Upper lobe of left lung (tissue), 6 donors: ENCODE measurements at regions not wholly inside any gene's neighbourhood (a gene's known extent, or its start where the extent isn't known, plus 50 kb on each side); places are given as distances from the start of the nearest gene placed in this dataset.

Experiments used
- ATAC-seq, 2 donors: fragments of 200-7000 bp; cut with Tn5 transposase; one replicate each; pipeline ENCODE4 v1.9.1; 2022; ENCODE audit warnings: mild to moderate bottlenecking in 2 of 2, moderate library complexity in 2 of 2; ENCODE audit not compliant: low FRiP score in 2 of 2
- DNase-seq, 2 donors: peaks; one replicate each; pipeline ENCODE4 v3.0.0-alpha.2; 2019 to 2020
- H3K27ac ChIP-seq, 4 donors: fragments of 200-600 bp; sonication (generic); one replicate each; pipeline ENCODE4 v1.5.1; 2016 to 2019
- H3K27me3 ChIP-seq, 4 donors: fragments of 200-600 bp; sonication (generic); one replicate each; pipeline ENCODE4 v1.5.1; 2017 to 2019
- H3K36me3 ChIP-seq, 4 donors: fragments of 200-600 bp; sonication (generic); one replicate each; pipeline ENCODE4 v1.5.1; 2016 to 2019
- H3K4me1 ChIP-seq, 4 donors: fragments of 200-600 bp; sonication (generic); one replicate each; pipeline ENCODE4 v1.5.1; 2018 to 2019
- H3K4me3 ChIP-seq, 4 donors: fragments of 200-600 bp; sonication (generic); one replicate each; pipeline ENCODE4 v1.5.1; 2017 to 2019; ENCODE audit warnings: mild to moderate bottlenecking in 2 of 4, moderate library complexity in 1 of 4
- H3K9me3 ChIP-seq, 4 donors: fragments of 200-600 bp; sonication (generic); one replicate each; pipeline ENCODE4 v1.5.1; 2018 to 2019
- CTCF ChIP-seq, 6 experiments: fragments of 450-650 bp in 4 of 6; fragments of 200-600 bp in 2 of 6; sonication (generic) in 2 of 6; IDR thresholded peaks; one replicate each; pipeline ENCODE4 v1.5.1; 2016 to 2019; ENCODE audit warnings: antibody characterized with exemption in 6 of 6
- EP300 ChIP-seq, 4 donors: sonication (generic); formaldehyde crosslinking; IDR thresholded peaks; one replicate each; pipeline ENCODE4 v1.5.1; 2017; ENCODE audit warnings: antibody characterized with exemption in 4 of 4, control low read depth in 2 of 4
- POLR2A ChIP-seq, 4 donors: fragments of 450-650 bp; IDR thresholded peaks; one replicate each; pipeline ENCODE4 v1.5.1; 2016 to 2017; ENCODE audit warnings: antibody characterized with exemption in 4 of 4, mild to moderate bottlenecking in 2 of 4
- POLR2AphosphoS5 ChIP-seq, 2 donors: sonication (generic); formaldehyde crosslinking; IDR thresholded peaks; one replicate each; pipeline ENCODE4 v1.5.1; 2017; ENCODE audit warnings: antibody characterized with exemption in 2 of 2
- WGBS, 2 donors: methylation state at CpG; one replicate each; pipeline ENCODE4 v1.1.5; 2017 to 2018; 5-methylcytosine and 5-hydroxymethylcytosine counted together
- donor health status: DM: no; HTN: no; CAD: no; lungs with moderate emphysema.
- donor health status: DM: no; HTN: yes; CAD: no; lungs with severe emphysema.

- Histone ChIP-seq H3K9me3 (no peaks in the 10 kb centered on the region), H3K4me1 (no peaks in the 10 kb centered on the region), H3K27ac (no peak overlapping the region), H3K27me3 (no peaks in the 10 kb centered on the region), H3K4me3 (no peak overlapping the region), H3K36me3 (no peaks in the 10 kb centered on the region)
- TF ChIP-seq CTCF (IDR thresholded peaks at IDR 0.05) (no peak), EP300 (IDR thresholded peaks at IDR 0.05) (no peak), POLR2AphosphoS5 (IDR thresholded peaks at IDR 0.05) (no peak), POLR2A (IDR thresholded peaks at IDR 0.05) (no peak)
- ATAC-seq (no peak), DNase-seq (no peak)
- 58 to 71% methylated on average over 3 of the region's 3 CpGs for WGBS, 2 donors
Observed at GRCh38 chr12:103249607-103250006, 246.2 kb downstream of the C12orf42 start.

- no peaks in the 10 kb centered on the region for H3K27me3 ChIP-seq
- 86 to 96% methylated on average over 1 of the region's 1 CpG for WGBS, 2 donors
- no peaks in the 10 kb centered on the region for H3K4me1 ChIP-seq
- H3K4me3 ChIP-seq, result no peak overlapping the region
- no peaks in the 10 kb centered on the region for H3K9me3 ChIP-seq
- H3K36me3 ChIP-seq, result no peaks in the 10 kb centered on the region
- no peak for DNase-seq
- no peak for TF ChIP-seq POLR2AphosphoS5 (IDR thresholded peaks at IDR 0.05)
- TF ChIP-seq POLR2A (IDR thresholded peaks at IDR 0.05), result no peak
- TF ChIP-seq CTCF (IDR thresholded peaks at IDR 0.05), result no peak
- no peak for TF ChIP-seq EP300 (IDR thresholded peaks at IDR 0.05)
- no peak for ATAC-seq
- no peak overlapping the region for H3K27ac ChIP-seq
Observed at GRCh38 chr12:103250487-103250886, 245.3 kb downstream of the C12orf42 start.
